22Rv1 (cell line): ENCODE measurements at regions not wholly inside any gene's neighbourhood (a gene's known extent, or its start where the extent isn't known, plus 50 kb on each side); places are given as distances from the start of the nearest gene placed in this dataset.

ENCODE experiments used
- H3K27ac ChIP-seq: fragments of 450-650 bp; 2 replicates; pipeline ENCODE4 v1.5.1; 2017
- CTCF ChIP-seq: fragments of 450-650 bp; IDR thresholded peaks from 2 replicates; pipeline ENCODE4 v1.5.1; 2017; ENCODE audit warnings: mild to moderate bottlenecking
- ZFX ChIP-seq: fragments of 450-650 bp; IDR thresholded peaks from 2 replicates; pipeline ENCODE4 v1.6.1; 2017; ENCODE audit warnings: antibody characterized with exemption, borderline replicate concordance

- H3K27ac ChIP-seq: no peak overlapping the region
- TF ChIP-seq CTCF (no peak), ZFX (no peak)
Measured at GRCh38 chr4:25536564-25537320, 118.9 kb upstream of the SLC34A2 start.

- no peak overlapping the region for H3K27ac ChIP-seq
- no peak for TF ChIP-seq ZFX
- no peak for TF ChIP-seq CTCF
Measured at GRCh38 chr4:25538430-25538829, 117.2 kb upstream of the SLC34A2 start.

- no peak overlapping the region for H3K27ac ChIP-seq
- TF ChIP-seq CTCF: no peak
Measured at GRCh38 chr4:25539241-25539640, 116.4 kb upstream of the SLC34A2 start.

GRCh38 chr4:25540734-25541133 lies 114.9 kb upstream of the SLC34A2 start:
- H3K27ac ChIP-seq: no peak overlapping the region
- TF ChIP-seq CTCF: no peak
- no peak for TF ChIP-seq ZFX

GRCh38 chr4:25547343-25547742 lies 108.3 kb upstream of the SLC34A2 start:
- H3K27ac ChIP-seq: no peak overlapping the region
- no peak for TF ChIP-seq CTCF
- TF ChIP-seq ZFX: no peak

GRCh38 chr4:25549413-25549812 lies 106.2 kb upstream of the SLC34A2 start:
- no peak overlapping the region for H3K27ac ChIP-seq
- TF ChIP-seq ZFX (no peak), CTCF (no peak)

GRCh38 chr4:25550376-25551030 lies 105.1 kb upstream of the SLC34A2 start:
- TF ChIP-seq CTCF: no peak
- TF ChIP-seq ZFX: no peak
- H3K27ac ChIP-seq: no peak overlapping the region
